SK-N-SH treated with all-trans-retinoic acid at 6 μM for 48 hours (cell line): ENCODE measurements at regions not wholly inside any gene's neighbourhood (a gene's known extent, or its start where the extent isn't known, plus 50 kb on each side); places are given as distances from the start of the nearest gene placed in this dataset.

Experiments
- ATAC-seq: fragments of 200-7000 bp; cut with Tn5 transposase; 3 replicates; pipeline ENCODE4 v1.9.1; 2020; ENCODE audit warnings: mild to moderate bottlenecking, moderate library complexity
- ARNTL ChIP-seq: fragments of 450-650 bp; formaldehyde crosslinking; IDR thresholded peaks from 2 replicates; pipeline ENCODE4 v1.5.0; 2020; ENCODE audit warnings: low read depth, mild to moderate bottlenecking, moderate library complexity, borderline replicate concordance
- BACH2 ChIP-seq: fragments of 250-450 bp; sonication (Bioruptor Pico); IDR thresholded peaks from 2 replicates; pipeline ENCODE4 v1.9.0; 2021; ENCODE audit warnings: mild to moderate bottlenecking, borderline replicate concordance
- CSDC2 ChIP-seq: fragments of 250-450 bp; sonication (Bioruptor Pico); IDR thresholded peaks from 2 replicates; pipeline ENCODE4 v1.5.0; 2020; ENCODE audit warnings: mild to moderate bottlenecking, moderate library complexity
- CSRNP3 ChIP-seq: fragments of 250-450 bp; sonication (Bioruptor Pico); IDR thresholded peaks from 2 replicates; pipeline ENCODE4 v1.5.1; 2021; ENCODE audit warnings: mild to moderate bottlenecking, moderate library complexity
- ESRRG ChIP-seq: fragments of 250-450 bp; sonication (Bioruptor Pico); IDR thresholded peaks from 2 replicates; pipeline ENCODE4 v1.6.1; 2021; ENCODE audit warnings: mild to moderate bottlenecking
- GLIS3 ChIP-seq: fragments of 250-450 bp; sonication (Bioruptor Pico); IDR thresholded peaks from 2 replicates; pipeline ENCODE4 v1.5.0; 2020; ENCODE audit warnings: mild to moderate bottlenecking, moderate library complexity
- ISL1 ChIP-seq: fragments of 250-450 bp; sonication (Bioruptor Pico); IDR thresholded peaks from 2 replicates; pipeline ENCODE4 v2.1.2; 2022; ENCODE audit warnings: mild to moderate bottlenecking, moderate library complexity
- OSR1 ChIP-seq: fragments of 250-450 bp; sonication (Bioruptor Pico); IDR thresholded peaks from 2 replicates; pipeline ENCODE4 v1.8.0; 2022; ENCODE audit warnings: moderate library complexity, mild to moderate bottlenecking, inconsistent platforms
- POU6F1 ChIP-seq: fragments of 250-450 bp; sonication (Bioruptor Pico); IDR thresholded peaks from 2 replicates; pipeline ENCODE4 v1.8.0; 2021; ENCODE audit warnings: low read depth, mild to moderate bottlenecking, moderate library complexity, borderline replicate concordance
- PPARA ChIP-seq: fragments of 250-450 bp; sonication (Bioruptor Pico); IDR thresholded peaks from 2 replicates; pipeline ENCODE4 v1.5.0; 2020; ENCODE audit warnings: mild to moderate bottlenecking, borderline replicate concordance
- RARB ChIP-seq: fragments of 250-450 bp; sonication (Bioruptor Pico); IDR thresholded peaks from 2 replicates; pipeline ENCODE4 v1.8.0; 2021; ENCODE audit warnings: mild to moderate bottlenecking, moderate library complexity
- SNAI2 ChIP-seq: fragments of 250-450 bp; sonication (Bioruptor Pico); IDR thresholded peaks from 2 replicates; pipeline ENCODE4 v1.5.0; 2020; ENCODE audit warnings: mild to moderate bottlenecking, moderate library complexity
- TCF4 ChIP-seq: fragments of 250-450 bp; sonication (Bioruptor Pico); IDR thresholded peaks from 2 replicates; pipeline ENCODE4 v1.8.0; 2021; ENCODE audit warnings: mild to moderate bottlenecking, moderate library complexity, borderline replicate concordance
- TOX ChIP-seq: fragments of 250-450 bp; sonication (Bioruptor Pico); IDR thresholded peaks from 2 replicates; pipeline ENCODE4 v1.8.0; 2021; ENCODE audit warnings: mild to moderate bottlenecking, moderate library complexity, borderline replicate concordance
- ZC3H10 ChIP-seq: fragments of 250-450 bp; sonication (Bioruptor Pico); IDR thresholded peaks from 2 replicates; pipeline ENCODE4 v1.5.1; 2021; ENCODE audit warnings: mild to moderate bottlenecking, moderate library complexity
- ZFP3 ChIP-seq: fragments of 250-450 bp; sonication (Bioruptor Pico); IDR thresholded peaks from 2 replicates; pipeline ENCODE4 v1.5.0; 2020; ENCODE audit warnings: mild to moderate bottlenecking, moderate library complexity
- ZFP30 ChIP-seq: fragments of 450-650 bp; formaldehyde crosslinking; IDR thresholded peaks from 2 replicates; pipeline ENCODE4 v1.5.0; 2022; ENCODE audit warnings: mild to moderate bottlenecking, moderate library complexity
- ZNF565 ChIP-seq: fragments of 450-650 bp; formaldehyde crosslinking; conservative IDR thresholded peaks from 2 replicates; pipeline ENCODE4 v1.5.0; 2020; ENCODE audit warnings: low read depth, mild to moderate bottlenecking, moderate library complexity
- ZNF70 ChIP-seq: fragments of 450-650 bp; formaldehyde crosslinking; IDR thresholded peaks from 2 replicates; pipeline ENCODE4 v1.5.0; 2020; ENCODE audit warnings: mild to moderate bottlenecking, moderate library complexity
- ZNF8 ChIP-seq: fragments of 450-650 bp; formaldehyde crosslinking; IDR thresholded peaks from 2 replicates; pipeline ENCODE4 v1.5.0; 2020; ENCODE audit warnings: mild to moderate bottlenecking, moderate library complexity
- TF ChIP-seq, protein P1 (sequence below): fragments of 250-450 bp; sonication (Bioruptor Pico); IDR thresholded peaks from 2 replicates; pipeline ENCODE4 v1.5.0; 2020; ENCODE audit warnings: mild to moderate bottlenecking, moderate library complexity
- TF ChIP-seq, protein P2 (sequence below): fragments of 250-450 bp; sonication (Bioruptor Pico); IDR thresholded peaks from 2 replicates; pipeline ENCODE4 v1.8.0; 2020; ENCODE audit warnings: mild to moderate bottlenecking, moderate library complexity, borderline replicate concordance

DNA sequence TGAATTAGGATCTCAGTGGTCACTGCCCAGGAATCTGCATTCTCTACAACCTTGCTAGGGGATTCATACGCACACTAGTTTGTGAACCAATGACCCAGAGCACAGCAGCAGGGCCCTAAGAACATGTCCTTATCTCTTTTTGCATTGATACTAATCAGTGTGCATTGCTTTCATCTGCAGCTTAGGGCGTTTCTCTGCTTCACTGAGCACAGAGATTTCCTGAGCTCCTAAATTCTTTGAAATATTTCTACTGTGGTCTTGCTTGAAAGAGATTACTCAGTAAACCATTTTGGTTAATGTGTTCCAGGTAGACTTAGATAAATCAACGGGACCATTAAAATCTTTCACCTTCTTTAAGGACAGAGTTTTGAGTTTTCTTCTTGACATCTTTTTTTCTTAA lies 351.3 kb upstream of the KITLG start:
- TF ChIP-seq OSR1 (no peak), ZNF565 (no peak), ISL1 (CRISPR knock-in tag) (no peak), PPARA (CRISPR knock-in tag) (no peak), ESRRG (CRISPR knock-in tag) (no peak)
- no peak for ATAC-seq

GRCh38 chr12:88925454-88925853 lies 345.2 kb upstream of the KITLG start:
- peak; percentile 18; the same call in 1 of the 3 replicates for ATAC-seq
- TF ChIP-seq CSDC2 (CRISPR knock-in tag) (no peak), TCF4 (CRISPR knock-in tag) (no peak)

DNA sequence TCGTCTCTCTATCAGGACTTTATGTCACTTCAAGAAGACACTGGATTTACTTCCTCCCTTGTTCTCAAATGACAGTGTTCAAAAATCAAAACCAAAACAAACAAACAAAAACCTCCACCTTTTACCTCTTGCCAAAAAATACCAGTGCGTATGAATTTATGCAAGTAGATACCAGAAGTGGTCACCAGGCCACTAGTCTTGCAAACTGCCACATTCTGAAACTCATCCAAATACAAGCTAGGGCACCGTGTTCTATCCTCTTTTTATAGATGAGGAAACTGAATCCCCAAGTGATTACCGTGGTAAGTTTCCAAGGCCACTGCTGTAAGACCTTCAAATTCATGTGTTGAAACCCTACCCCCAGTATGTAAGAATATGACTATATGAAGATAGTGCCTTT lies 343.9 kb upstream of the KITLG start:
- no peak for ATAC-seq

GRCh38 chr12:88923631-88924030 lies 343.4 kb upstream of the KITLG start:
- no peak for TF ChIP-seq ZFP30 (CRISPR knock-in tag)
- no peak for TF ChIP-seq CSDC2 (CRISPR knock-in tag)
- no peak for TF ChIP-seq GLIS3 (CRISPR knock-in tag)
- no peak for TF ChIP-seq ZFP3 (CRISPR knock-in tag)
- TF ChIP-seq, all 23 proteins: peak for 0
- ATAC-seq = no peak

More for the DNA sequence above, 343.9 kb upstream of the KITLG start:
- no peak for TF ChIP-seq BACH2 (CRISPR knock-in tag)
- no peak for TF ChIP-seq RARB (CRISPR knock-in tag)
- no peak for TF ChIP-seq POU6F1
- no peak for TF ChIP-seq ZNF70 (CRISPR knock-in tag)
- TF ChIP-seq CSDC2 (CRISPR knock-in tag) = no peak
- no peak for TF ChIP-seq TCF4 (CRISPR knock-in tag)
- no peak for TF ChIP-seq ZNF565
- TF ChIP-seq, all 23 proteins: peak for 0

DNA sequence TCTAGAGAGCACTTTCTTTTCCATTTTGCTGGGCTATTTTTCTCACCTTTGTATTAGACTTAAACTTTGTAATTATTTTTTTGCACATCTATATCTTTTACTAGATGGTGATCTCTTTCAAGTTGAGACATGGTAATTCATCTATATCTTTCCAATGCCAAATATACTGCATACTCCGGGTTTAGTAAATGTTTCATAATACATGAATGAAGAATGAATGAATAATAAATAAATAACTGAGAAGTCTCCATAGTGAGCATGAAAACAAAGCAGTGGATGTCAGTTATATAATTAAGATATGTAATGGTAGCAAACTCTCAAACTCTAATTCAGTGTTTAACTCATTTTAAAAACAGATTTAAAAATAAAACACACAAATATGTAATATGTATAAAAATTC lies 342.5 kb upstream of the KITLG start:
- peak; percentile 46; the same call in 2 of the 3 replicates for ATAC-seq
- TF ChIP-seq ZFP30 (CRISPR knock-in tag) (no peak), GLIS3 (CRISPR knock-in tag) (no peak), CSRNP3 (no peak), TOX (no peak), ZNF8 (no peak), ZNF565 (no peak), ARNTL (CRISPR knock-in tag) (no peak), ZC3H10 (CRISPR knock-in tag) (no peak), ZNF70 (CRISPR knock-in tag) (no peak), RARB (CRISPR knock-in tag) (no peak), PPARA (CRISPR knock-in tag) (no peak), ZFP3 (CRISPR knock-in tag) (no peak), OSR1 (no peak), ESRRG (CRISPR knock-in tag) (no peak), ISL1 (CRISPR knock-in tag) (no peak), CSDC2 (CRISPR knock-in tag) (no peak), TCF4 (CRISPR knock-in tag) (no peak), SNAI2 (CRISPR knock-in tag) (no peak)
- TF ChIP-seq, protein P1, sequence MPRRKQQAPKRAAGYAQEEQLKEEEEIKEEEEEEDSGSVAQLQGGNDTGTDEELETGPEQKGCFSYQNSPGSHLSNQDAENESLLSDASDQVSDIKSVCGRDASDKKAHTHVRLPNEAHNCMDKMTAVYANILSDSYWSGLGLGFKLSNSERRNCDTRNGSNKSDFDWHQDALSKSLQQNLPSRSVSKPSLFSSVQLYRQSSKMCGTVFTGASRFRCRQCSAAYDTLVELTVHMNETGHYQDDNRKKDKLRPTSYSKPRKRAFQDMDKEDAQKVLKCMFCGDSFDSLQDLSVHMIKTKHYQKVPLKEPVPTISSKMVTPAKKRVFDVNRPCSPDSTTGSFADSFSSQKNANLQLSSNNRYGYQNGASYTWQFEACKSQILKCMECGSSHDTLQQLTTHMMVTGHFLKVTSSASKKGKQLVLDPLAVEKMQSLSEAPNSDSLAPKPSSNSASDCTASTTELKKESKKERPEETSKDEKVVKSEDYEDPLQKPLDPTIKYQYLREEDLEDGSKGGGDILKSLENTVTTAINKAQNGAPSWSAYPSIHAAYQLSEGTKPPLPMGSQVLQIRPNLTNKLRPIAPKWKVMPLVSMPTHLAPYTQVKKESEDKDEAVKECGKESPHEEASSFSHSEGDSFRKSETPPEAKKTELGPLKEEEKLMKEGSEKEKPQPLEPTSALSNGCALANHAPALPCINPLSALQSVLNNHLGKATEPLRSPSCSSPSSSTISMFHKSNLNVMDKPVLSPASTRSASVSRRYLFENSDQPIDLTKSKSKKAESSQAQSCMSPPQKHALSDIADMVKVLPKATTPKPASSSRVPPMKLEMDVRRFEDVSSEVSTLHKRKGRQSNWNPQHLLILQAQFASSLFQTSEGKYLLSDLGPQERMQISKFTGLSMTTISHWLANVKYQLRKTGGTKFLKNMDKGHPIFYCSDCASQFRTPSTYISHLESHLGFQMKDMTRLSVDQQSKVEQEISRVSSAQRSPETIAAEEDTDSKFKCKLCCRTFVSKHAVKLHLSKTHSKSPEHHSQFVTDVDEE (CRISPR knock-in tag) = no peak
- TF ChIP-seq, protein P2, sequence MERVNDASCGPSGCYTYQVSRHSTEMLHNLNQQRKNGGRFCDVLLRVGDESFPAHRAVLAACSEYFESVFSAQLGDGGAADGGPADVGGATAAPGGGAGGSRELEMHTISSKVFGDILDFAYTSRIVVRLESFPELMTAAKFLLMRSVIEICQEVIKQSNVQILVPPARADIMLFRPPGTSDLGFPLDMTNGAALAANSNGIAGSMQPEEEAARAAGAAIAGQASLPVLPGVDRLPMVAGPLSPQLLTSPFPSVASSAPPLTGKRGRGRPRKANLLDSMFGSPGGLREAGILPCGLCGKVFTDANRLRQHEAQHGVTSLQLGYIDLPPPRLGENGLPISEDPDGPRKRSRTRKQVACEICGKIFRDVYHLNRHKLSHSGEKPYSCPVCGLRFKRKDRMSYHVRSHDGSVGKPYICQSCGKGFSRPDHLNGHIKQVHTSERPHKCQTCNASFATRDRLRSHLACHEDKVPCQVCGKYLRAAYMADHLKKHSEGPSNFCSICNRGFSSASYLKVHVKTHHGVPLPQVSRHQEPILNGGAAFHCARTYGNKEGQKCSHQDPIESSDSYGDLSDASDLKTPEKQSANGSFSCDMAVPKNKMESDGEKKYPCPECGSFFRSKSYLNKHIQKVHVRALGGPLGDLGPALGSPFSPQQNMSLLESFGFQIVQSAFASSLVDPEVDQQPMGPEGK = no peak
